B cell (primary cell): ENCODE measurements at regions not wholly inside any gene's neighbourhood (a gene's known extent, or its start where the extent isn't known, plus 50 kb on each side); places are given as distances from the start of the nearest gene placed in this dataset.
"Not testable (repeated sequence)": the region's sequence is repeated elsewhere in the genome, so short reads cannot be mapped to it uniquely, and the experiment has no call there.

ENCODE experiments used
- CTCF ChIP-seq: fragments of 200-600 bp; IDR thresholded peaks from one replicate; pipeline ENCODE4 v1.8.0; 2022; ENCODE audit warnings: antibody characterized with exemption, mild to moderate bottlenecking
- EZH2 ChIP-seq: IDR thresholded peaks from 2 replicates; pipeline ENCODE4 v1.6.1; 2012; ENCODE audit warnings: borderline replicate concordance, low read depth, mild to moderate bottlenecking, moderate library complexity, low read length; ENCODE audit not compliant: insufficient read depth, poor library complexity, severe bottlenecking

- not testable (repeated sequence) for TF ChIP-seq CTCF, EZH2
Measured at GRCh38 chr5:36508331-36508730, 98.1 kb upstream of the SLC1A3 start.
